CD4-positive, CD25-positive, alpha-beta regulatory T cell (primary cell): ENCODE measurements at regions not wholly inside any gene's neighbourhood (a gene's known extent, or its start where the extent isn't known, plus 50 kb on each side); places are given as distances from the start of the nearest gene placed in this dataset.
A peak's percentile ranks its signal among the peaks of the same experiment; 100 is the strongest.

Experiments used
- ATAC-seq, 2 donors: fragments of 150-1000 bp; cut with Tn5 transposase; one replicate each; pipeline ENCODE4 v1.10.0; 2021; ENCODE audit warnings: low read depth in 2 of 2, moderate number of reproducible peaks in 2 of 2, moderate library complexity in 1 of 2
- DNase-seq, 3 donors: peaks; one replicate each; pipeline versions ENCODE4 v3.0.0 to v3.0.0-alpha.2; 2012 to 2022; ENCODE audit warnings: mixed read lengths in 1 of 3
- H3K27ac ChIP-seq: one replicate; pipeline ENCODE4 v1.7.0; 2013; ENCODE audit warnings: mild to moderate bottlenecking, low read length; ENCODE audit not compliant: insufficient read depth, poor library complexity, severe bottlenecking
- H3K27me3 ChIP-seq: one replicate; pipeline ENCODE4 v1.7.0; 2013; ENCODE audit warnings: low read length; ENCODE audit not compliant: control insufficient read depth, insufficient read depth
- H3K36me3 ChIP-seq: one replicate; pipeline ENCODE4 v1.7.0; 2013; ENCODE audit warnings: mild to moderate bottlenecking, low read length, moderate library complexity; ENCODE audit not compliant: control insufficient read depth, insufficient read depth
- H3K4me1 ChIP-seq: 2 replicates; pipeline ENCODE4 v1.7.0; 2013; ENCODE audit warnings: mild to moderate bottlenecking, low read length; ENCODE audit not compliant: insufficient read depth, control insufficient read depth, poor library complexity, severe bottlenecking
- H3K4me3 ChIP-seq: one replicate; pipeline ENCODE4 v1.7.0; 2013; ENCODE audit warnings: low read depth, mild to moderate bottlenecking, low read length, moderate library complexity
- H3K9me3 ChIP-seq, 2 experiments: 1 replicate in 1 of 2; 2 replicates in 1 of 2; pipeline ENCODE4 v1.7.0; 2013; ENCODE audit warnings: low read length in 2 of 2, mild to moderate bottlenecking in 1 of 2, moderate library complexity in 1 of 2; ENCODE audit not compliant: control insufficient read depth in 2 of 2
- H3K27ac Mint-ChIP-seq, 3 donors: one replicate each; pipeline ENCODE4 v1.8.0; 2020 to 2022; ENCODE audit warnings: mild to moderate bottlenecking in 3 of 3, mixed read lengths in 3 of 3, moderate library complexity in 2 of 3
- H3K27me3 Mint-ChIP-seq: one replicate; pipeline ENCODE4 v1.8.0; 2022; ENCODE audit warnings: mild to moderate bottlenecking, mixed read lengths
- H3K36me3 Mint-ChIP-seq: one replicate; pipeline ENCODE4 v1.8.0; 2020; ENCODE audit warnings: mixed read lengths
- H3K4me1 Mint-ChIP-seq, 4 donors: one replicate each; pipeline ENCODE4 v1.8.0; 2020 to 2022; ENCODE audit warnings: mixed read lengths in 4 of 4, mild to moderate bottlenecking in 1 of 4
- H3K4me3 Mint-ChIP-seq, 4 donors: one replicate each; pipeline ENCODE4 v1.8.0; 2020 to 2022; ENCODE audit warnings: mild to moderate bottlenecking in 4 of 4, mixed read lengths in 4 of 4, moderate library complexity in 3 of 4
- H3K9me3 Mint-ChIP-seq, 7 donors: one replicate each; pipeline ENCODE4 v1.8.0; 2020 to 2022; ENCODE audit warnings: mixed read lengths in 7 of 7, mild to moderate bottlenecking in 3 of 7, moderate library complexity in 2 of 7

- H3K4me1 ChIP-seq = no peaks in the 10 kb centered on the region
- H3K4me1 Mint-ChIP-seq = no peaks in the 10 kb centered on the region
- peaks cover 0 to 7% (median 0%) of the 10 kb centered on the region in 7 donors for H3K9me3 Mint-ChIP-seq
- no peaks in the 10 kb centered on the region for H3K36me3 ChIP-seq
- no peaks in the 10 kb centered on the region for H3K27me3 ChIP-seq
- H3K4me3 ChIP-seq = no peak overlapping the region
- no peaks in the 10 kb centered on the region for H3K9me3 ChIP-seq
- H3K27me3 Mint-ChIP-seq = peaks cover 4% of the 10 kb centered on the region
- DNase-seq = no peak
- no peak overlapping the region for H3K27ac ChIP-seq
- no peaks in the 10 kb centered on the region for H3K36me3 Mint-ChIP-seq
- H3K4me3 Mint-ChIP-seq = no peak overlapping the region
- H3K27ac Mint-ChIP-seq = no peak overlapping the region
- no peak for ATAC-seq
Measured at GRCh38 chr2:104687147-104687546, 166.8 kb upstream of the POU3F3 start.

- Mint-ChIP-seq H3K27ac (no peak overlapping the region), H3K9me3 (peaks cover 0 to 7% (median 0%) of the 10 kb centered on the region in 7 donors), H3K36me3 (no peaks in the 10 kb centered on the region), H3K27me3 (no peaks in the 10 kb centered on the region), H3K4me3 (no peak overlapping the region), H3K4me1 (no peaks in the 10 kb centered on the region)
- H3K27me3 ChIP-seq = no peaks in the 10 kb centered on the region
- no peak for DNase-seq
- H3K27ac ChIP-seq = no peak overlapping the region
- H3K4me3 ChIP-seq = no peak overlapping the region
- H3K9me3 ChIP-seq = no peaks in the 10 kb centered on the region
- no peak for ATAC-seq
- H3K4me1 ChIP-seq = no peaks in the 10 kb centered on the region
- H3K36me3 ChIP-seq = no peaks in the 10 kb centered on the region
Measured at GRCh38 chr2:104690255-104690984, 163.5 kb upstream of the POU3F3 start.

- no peak overlapping the region for H3K4me3 Mint-ChIP-seq
- Histone ChIP-seq H3K27ac (no peak overlapping the region), H3K9me3 (no peaks in the 10 kb centered on the region), H3K27me3 (no peaks in the 10 kb centered on the region), H3K4me3 (no peak overlapping the region), H3K36me3 (no peaks in the 10 kb centered on the region), H3K4me1 (no peaks in the 10 kb centered on the region)
- H3K27ac Mint-ChIP-seq = no peak overlapping the region
- DNase-seq (no peak), ATAC-seq (no peak)
- no peaks in the 10 kb centered on the region for H3K4me1 Mint-ChIP-seq
- no peaks in the 10 kb centered on the region for H3K9me3 Mint-ChIP-seq
- H3K36me3 Mint-ChIP-seq = no peaks in the 10 kb centered on the region
- no peaks in the 10 kb centered on the region for H3K27me3 Mint-ChIP-seq
Measured at GRCh38 chr2:104698276-104698675, 155.6 kb upstream of the POU3F3 start.

GRCh38 chr2:104701411-104701911, 152.5 kb upstream of the POU3F3 start:
- ATAC-seq = no peak
- H3K9me3 Mint-ChIP-seq = no peaks in the 10 kb centered on the region

GRCh38 chr2:104702031-104702850, 151.7 kb upstream of the POU3F3 start:
- Mint-ChIP-seq H3K9me3 (no peaks in the 10 kb centered on the region), H3K4me3 (no peak overlapping the region), H3K27ac (no peak overlapping the region), H3K36me3 (no peaks in the 10 kb centered on the region), H3K4me1 (no peaks in the 10 kb centered on the region), H3K27me3 (no peaks in the 10 kb centered on the region)
- H3K9me3 ChIP-seq = no peaks in the 10 kb centered on the region
- no peaks in the 10 kb centered on the region for H3K4me1 ChIP-seq
- no peak overlapping the region for H3K4me3 ChIP-seq
- H3K27me3 ChIP-seq = no peaks in the 10 kb centered on the region
- H3K36me3 ChIP-seq = no peaks in the 10 kb centered on the region
- no peak for DNase-seq
- no peak overlapping the region for H3K27ac ChIP-seq
- ATAC-seq = no peak

More at GRCh38 chr2:104701411-104701911, 152.5 kb upstream of the POU3F3 start:
- Histone ChIP-seq H3K9me3 (no peaks in the 10 kb centered on the region), H3K36me3 (no peaks in the 10 kb centered on the region), H3K27ac (no peak overlapping the region), H3K4me1 (no peaks in the 10 kb centered on the region), H3K4me3 (no peak overlapping the region), H3K27me3 (no peaks in the 10 kb centered on the region)
- DNase-seq = no peak
- no peaks in the 10 kb centered on the region for H3K27me3 Mint-ChIP-seq
- no peaks in the 10 kb centered on the region for H3K4me1 Mint-ChIP-seq
- H3K36me3 Mint-ChIP-seq = no peaks in the 10 kb centered on the region
- H3K27ac Mint-ChIP-seq = no peak overlapping the region
- H3K4me3 Mint-ChIP-seq = no peak overlapping the region

- no peak overlapping the region for H3K27ac ChIP-seq
- Mint-ChIP-seq H3K4me1 (no peaks in the 10 kb centered on the region), H3K36me3 (no peaks in the 10 kb centered on the region), H3K27me3 (no peaks in the 10 kb centered on the region), H3K27ac (peak overlapping the region in 1 of 3 donors; percentile 82), H3K4me3 (no peak overlapping the region), H3K9me3 (no peaks in the 10 kb centered on the region)
- no peak for DNase-seq
- no peak for ATAC-seq
- no peak overlapping the region for H3K4me3 ChIP-seq
- H3K4me1 ChIP-seq = no peaks in the 10 kb centered on the region
- H3K9me3 ChIP-seq = no peaks in the 10 kb centered on the region
- H3K27me3 ChIP-seq = no peaks in the 10 kb centered on the region
- H3K36me3 ChIP-seq = no peaks in the 10 kb centered on the region
Measured at GRCh38 chr2:104703669-104704068, 150.2 kb upstream of the POU3F3 start.

- H3K4me1 Mint-ChIP-seq = no peaks in the 10 kb centered on the region
- H3K36me3 Mint-ChIP-seq = no peaks in the 10 kb centered on the region
- H3K4me3 Mint-ChIP-seq = no peak overlapping the region
- ATAC-seq (no peak), DNase-seq (no peak)
- Histone ChIP-seq H3K36me3 (no peaks in the 10 kb centered on the region), H3K9me3 (no peaks in the 10 kb centered on the region), H3K4me1 (no peaks in the 10 kb centered on the region), H3K27ac (no peak overlapping the region), H3K27me3 (no peaks in the 10 kb centered on the region), H3K4me3 (no peak overlapping the region)
- H3K27me3 Mint-ChIP-seq = no peaks in the 10 kb centered on the region
- no peaks in the 10 kb centered on the region for H3K9me3 Mint-ChIP-seq
- H3K27ac Mint-ChIP-seq = no peak overlapping the region
Measured at GRCh38 chr2:104704496-104705245, 149.2 kb upstream of the POU3F3 start.
